GM18858 (cell line): ENCODE measurements at regions not wholly inside any gene's neighbourhood (a gene's known extent, or its start where the extent isn't known, plus 50 kb on each side); places are given as distances from the start of the nearest gene placed in this dataset.

Experiments
- ATAC-seq: cut with Tn5 transposase; IDR thresholded peaks from one replicate; pipeline ENCODE4 v1.9.1; 2021; ENCODE audit not compliant: unreplicated experiment

- no peak for ATAC-seq
These were observed 175.0 kb downstream of the NEDD1 start for GRCh38 chr12:97082029-97082428.

- ATAC-seq = no peak
These were observed 186.2 kb downstream of the NEDD1 start for GRCh38 chr12:97093187-97093683.

- ATAC-seq = no peak
These were observed 190.7 kb downstream of the NEDD1 start for GRCh38 chr12:97097734-97098133.

- no peak for ATAC-seq
These were observed 202.4 kb downstream of the NEDD1 start for GRCh38 chr12:97109441-97109840.

GRCh38 chr12:97112136-97112535 is 205.1 kb downstream of the NEDD1 start:
- ATAC-seq = no peak

GRCh38 chr12:97118796-97119375 is 211.8 kb downstream of the NEDD1 start:
- no peak for ATAC-seq

- ATAC-seq = no peak
These were observed 220.0 kb downstream of the NEDD1 start for GRCh38 chr12:97127061-97127460.

- no peak for ATAC-seq
These were observed 224.3 kb downstream of the NEDD1 start for GRCh38 chr12:97131220-97131981.

GRCh38 chr12:97132270-97132669 is 225.2 kb downstream of the NEDD1 start:
- ATAC-seq = no peak

GRCh38 chr12:97134495-97134894 is 227.4 kb downstream of the NEDD1 start:
- ATAC-seq = no peak

GRCh38 chr12:97140355-97140754 is 233.3 kb downstream of the NEDD1 start:
- ATAC-seq = no peak

GRCh38 chr12:97142737-97143410 is 235.8 kb downstream of the NEDD1 start:
- ATAC-seq = no peak

- ATAC-seq = peak; percentile 99
These were observed 242.0 kb downstream of the NEDD1 start for GRCh38 chr12:97148941-97149559.

- no peak for ATAC-seq
These were observed 244.4 kb downstream of the NEDD1 start for GRCh38 chr12:97151481-97151880.

- ATAC-seq = no peak
These were observed 252.3 kb downstream of the NEDD1 start for GRCh38 chr12:97159377-97159776.

- ATAC-seq = no peak
These were observed 253.2 kb downstream of the NEDD1 start for GRCh38 chr12:97160277-97160676.

- no peak for ATAC-seq
These were observed 255.1 kb downstream of the NEDD1 start for GRCh38 chr12:97162173-97162572.

GRCh38 chr12:97164936-97165335 is 257.9 kb downstream of the NEDD1 start:
- no peak for ATAC-seq

GRCh38 chr12:97167598-97167997 is 260.5 kb downstream of the NEDD1 start:
- no peak for ATAC-seq

- no peak for ATAC-seq
These were observed 261.7 kb downstream of the NEDD1 start for GRCh38 chr12:97168804-97169203.

- ATAC-seq = no peak
These were observed 263.0 kb downstream of the NEDD1 start for GRCh38 chr12:97169889-97170567.
